ENCODE measurements at regions not wholly inside any gene's neighbourhood (a gene's known extent, or its start where the extent isn't known, plus 50 kb on each side); places are given as distances from the start of the nearest gene placed in this dataset.

DNA sequence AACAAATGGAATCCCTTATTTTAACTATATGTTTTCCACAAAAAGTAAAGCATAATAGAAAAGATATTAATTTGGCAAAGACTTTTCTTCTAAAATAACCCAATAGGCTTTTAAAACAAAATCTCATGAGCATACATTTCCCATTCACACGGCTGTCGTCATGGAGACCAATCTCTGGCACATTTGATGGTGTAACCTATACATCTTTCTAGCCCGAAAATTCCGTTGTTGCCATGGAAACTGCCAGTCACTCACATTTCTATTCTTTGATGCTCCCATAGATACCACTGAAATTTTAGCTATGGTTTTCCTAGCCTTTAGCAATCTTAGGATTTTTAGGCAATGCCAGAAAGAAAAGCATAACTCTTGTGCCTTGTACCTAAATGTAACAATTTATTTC lies 262.9 kb upstream of the TRPM3 start:
- TF ChIP-seq EZH2 (IDR thresholded peaks at IDR 0.05) (no peak), CTCF (IDR thresholded peaks at IDR 0.05) (no peak), EZH2phosphoT487 (IDR thresholded peaks at IDR 0.05) (no peak)
